Stimulated activated CD8-positive, alpha-beta memory T cell treated with anti-CD3 and anti-CD28 coated beads, Interleukin-4, amount 100 ng/mL, for 1 hour (primary cell): ENCODE measurements at regions not wholly inside any gene's neighbourhood (a gene's known extent, or its start where the extent isn't known, plus 50 kb on each side); places are given as distances from the start of the nearest gene placed in this dataset.
"Not testable (repeated sequence)": the region's sequence is repeated elsewhere in the genome, so short reads cannot be mapped to it uniquely, and the experiment has no call there.

Experiments
- DNase-seq, 2 donors: peaks; one replicate each; pipeline ENCODE4 v3.0.0-alpha.2; 2020; ENCODE audit warnings: low read depth in 2 of 2, low spot score in 1 of 2

- no peak for DNase-seq
Observed at GRCh38 chr6:27096834-27097511, 150.5 kb upstream of the PRSS16 start.

DNA sequence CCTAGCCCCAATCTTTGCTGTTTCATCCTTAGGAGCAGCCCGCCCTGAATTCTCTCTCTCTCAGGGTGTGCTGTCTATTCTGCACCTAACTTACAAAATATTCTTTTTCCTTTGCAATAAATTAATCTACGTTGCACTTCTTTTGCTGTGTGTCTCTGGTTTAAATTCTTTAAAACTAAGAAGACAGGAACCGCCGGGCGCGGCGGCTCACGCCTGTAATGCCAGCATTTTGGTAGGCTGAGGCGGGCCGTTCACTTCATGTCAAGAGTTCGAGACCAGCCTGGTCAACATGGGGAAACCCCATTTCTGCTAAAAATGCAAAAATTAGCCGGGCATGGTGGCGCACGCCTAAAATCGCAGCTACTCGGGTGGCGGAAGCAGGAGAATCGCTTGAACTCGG is 148.5 kb upstream of the PRSS16 start:
- no peak for DNase-seq

DNA sequence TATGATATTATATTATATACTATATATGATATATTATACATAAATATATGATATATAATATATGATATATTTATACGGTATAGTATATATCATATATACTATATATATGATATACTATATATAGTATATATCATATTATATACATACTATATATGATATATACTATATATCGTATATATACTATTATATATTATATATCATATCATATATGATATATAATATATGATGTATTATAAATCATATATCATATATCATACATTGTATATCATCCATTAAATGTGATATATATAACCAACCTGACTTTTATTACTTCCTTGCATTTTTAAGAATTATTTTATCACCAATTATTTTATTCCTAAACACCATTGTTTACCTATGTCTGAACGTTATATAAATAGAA is 146.6 kb upstream of the PRSS16 start:
- no peak for DNase-seq

DNA sequence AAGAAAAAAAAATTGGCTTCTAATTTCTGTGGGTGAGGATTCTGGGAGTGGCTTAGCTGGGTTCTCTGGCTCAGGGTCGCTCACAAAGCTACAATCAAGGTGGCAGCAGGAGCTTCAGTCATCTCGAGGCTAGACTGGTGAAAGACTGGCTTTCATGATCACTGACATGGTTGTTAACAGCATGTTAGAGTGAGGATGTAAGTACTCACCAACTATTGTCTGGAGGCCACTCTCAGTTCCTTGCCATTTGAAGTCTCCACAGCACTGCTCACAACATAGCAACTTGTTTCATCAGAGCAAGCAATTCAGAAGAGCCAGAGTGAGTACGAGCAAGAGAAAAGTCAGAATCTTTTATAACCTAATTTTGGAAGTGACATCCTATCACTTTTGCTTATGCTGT is 145.7 kb upstream of the PRSS16 start:
- no peak for DNase-seq

GRCh38 chr6:27106382-27106781 is 141.1 kb upstream of the PRSS16 start:
- DNase-seq, result no peak

- DNase-seq, result no peak
Observed at GRCh38 chr6:27111743-27112142, 135.8 kb upstream of the PRSS16 start.

DNA sequence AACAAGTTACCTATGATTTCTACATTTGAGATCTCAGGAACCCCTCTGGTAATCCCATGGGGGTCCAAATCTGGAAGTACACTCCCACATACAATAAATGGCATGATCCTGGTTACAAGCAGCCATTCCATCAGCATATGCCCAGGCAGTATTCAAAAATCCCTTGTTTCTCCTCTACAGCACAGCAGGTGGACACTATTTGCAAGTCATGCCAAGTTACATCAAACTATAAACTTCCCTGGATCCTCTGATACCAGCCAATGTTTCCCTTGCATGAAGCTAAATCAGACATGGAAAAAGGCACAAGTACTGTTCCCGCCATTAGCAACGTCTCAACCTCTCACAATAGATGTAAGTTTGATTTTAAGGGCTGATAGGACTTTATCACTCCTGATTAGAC is 134.5 kb upstream of the PRSS16 start:
- DNase-seq, result no peak

- DNase-seq, result no peak
Observed at GRCh38 chr6:27119329-27119728, 128.2 kb upstream of the PRSS16 start.

GRCh38 chr6:27119761-27120160 is 127.7 kb upstream of the PRSS16 start:
- DNase-seq, result no peak

- DNase-seq, result no peak
Observed at GRCh38 chr6:27121640-27122039, 125.9 kb upstream of the PRSS16 start.

- no peak for DNase-seq
Observed at GRCh38 chr6:27124252-27124657, 123.2 kb upstream of the PRSS16 start.

DNA sequence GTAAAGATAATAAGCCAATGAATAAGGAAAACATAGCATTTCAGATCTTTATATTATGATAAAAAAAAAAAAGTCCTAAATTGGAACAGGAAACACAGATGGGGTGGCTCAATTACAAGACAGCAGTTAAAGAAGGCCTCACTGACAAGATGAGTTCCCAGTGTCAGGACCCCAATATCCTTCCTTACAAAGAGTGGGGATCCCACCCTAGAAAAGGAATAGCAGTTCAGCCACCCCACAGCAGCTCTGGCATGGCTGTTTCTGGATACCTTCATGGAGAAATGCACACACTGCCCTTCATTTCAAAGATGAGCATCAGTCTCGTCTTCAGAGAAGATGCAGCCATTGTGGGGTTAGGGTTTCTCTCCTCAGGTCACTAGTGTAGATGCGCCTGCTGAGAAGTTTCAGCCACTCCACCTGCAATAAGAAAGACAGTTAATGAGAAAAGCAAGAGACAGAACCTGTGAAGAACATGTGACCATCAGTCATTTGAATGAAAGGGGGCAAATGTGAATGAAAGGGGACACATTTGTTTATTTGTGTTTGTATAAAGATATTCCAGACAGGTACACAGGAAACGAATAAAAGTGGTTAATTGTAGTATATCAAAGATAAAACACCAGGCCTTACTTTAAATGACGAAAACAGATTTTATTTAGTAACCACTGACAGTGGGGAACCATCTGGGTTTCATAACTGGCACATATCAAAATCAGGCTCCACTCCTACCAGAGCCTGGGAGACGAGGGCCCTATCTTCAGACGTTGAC is 121.3 kb upstream of the PRSS16 start:
- no peak for DNase-seq

- DNase-seq, result peak in 1 of 2 donors; percentile 70
Observed at GRCh38 chr6:27126815-27127537, 120.5 kb upstream of the PRSS16 start.

GRCh38 chr6:27127874-27128273 is 119.6 kb upstream of the PRSS16 start:
- not testable (repeated sequence) for DNase-seq

DNA sequence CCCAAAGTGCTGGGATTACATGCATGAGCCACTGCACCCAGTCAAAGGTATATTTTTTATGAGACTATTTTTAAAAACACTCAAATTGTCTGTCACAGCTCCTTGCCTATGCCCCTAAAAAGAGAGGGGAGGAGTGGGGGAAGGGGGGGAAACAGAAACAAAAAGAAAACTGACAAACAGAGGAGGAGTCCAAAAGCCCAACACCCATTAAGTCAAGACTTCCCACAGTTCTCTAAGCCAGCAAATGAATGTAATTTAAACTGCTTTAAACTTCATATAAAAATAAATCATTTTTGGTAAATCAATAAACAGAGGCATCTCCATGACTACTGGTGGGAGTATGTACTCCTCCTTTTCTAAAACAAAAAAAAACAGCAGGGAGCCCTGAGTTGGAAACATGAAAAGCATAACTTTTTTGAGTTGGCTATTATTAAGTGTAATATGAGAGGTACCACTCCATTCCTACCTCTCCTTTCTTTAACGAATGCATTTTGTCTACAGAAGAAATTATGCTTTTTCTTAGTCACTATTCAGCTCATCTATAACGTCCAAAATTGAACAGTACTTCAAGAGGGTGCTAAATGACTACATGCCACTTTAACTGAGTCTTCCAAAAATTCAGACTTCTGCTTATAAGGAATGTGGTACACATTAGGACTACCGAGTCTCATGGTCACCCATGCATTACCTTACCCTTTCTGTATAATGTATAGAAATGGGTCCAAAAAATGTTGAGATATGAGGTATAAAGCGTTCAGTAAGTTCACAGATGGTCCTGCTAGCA is 119.0 kb upstream of the PRSS16 start:
- no peak for DNase-seq

DNA sequence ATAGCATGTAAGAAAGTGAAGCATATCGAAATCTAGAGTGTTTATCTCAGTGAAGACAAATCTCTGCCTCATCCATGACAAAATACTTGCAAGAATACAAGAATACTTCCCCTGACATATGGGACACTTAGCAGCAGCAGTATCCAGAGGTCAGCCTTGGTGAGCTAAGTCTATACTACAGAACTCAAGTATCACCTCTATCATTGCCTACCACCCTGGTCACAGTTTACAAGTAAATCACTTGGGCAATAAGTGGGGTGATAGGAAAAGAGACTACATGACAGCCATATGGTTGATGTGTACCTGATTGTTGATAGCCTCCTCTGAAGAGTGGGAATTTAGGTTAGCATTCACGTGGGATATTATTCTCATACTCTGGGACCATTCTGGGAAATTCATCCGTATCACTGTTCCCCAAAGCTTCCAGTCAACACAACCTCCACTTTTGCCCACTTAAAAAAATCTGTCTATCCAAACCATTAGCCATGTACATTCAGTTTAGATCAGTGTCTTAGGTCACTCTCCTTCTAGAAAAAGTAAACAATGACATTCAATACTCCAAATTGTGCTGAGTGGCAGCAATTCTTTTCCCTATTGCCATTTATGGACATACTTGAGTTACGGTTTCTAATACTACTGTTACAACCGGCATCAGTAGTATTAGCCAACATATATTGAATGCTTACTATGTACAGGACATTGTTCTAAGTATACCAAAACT is 118.2 kb upstream of the PRSS16 start:
- no peak for DNase-seq

GRCh38 chr6:27129917-27130316 is 117.6 kb upstream of the PRSS16 start:
- no peak for DNase-seq

DNA sequence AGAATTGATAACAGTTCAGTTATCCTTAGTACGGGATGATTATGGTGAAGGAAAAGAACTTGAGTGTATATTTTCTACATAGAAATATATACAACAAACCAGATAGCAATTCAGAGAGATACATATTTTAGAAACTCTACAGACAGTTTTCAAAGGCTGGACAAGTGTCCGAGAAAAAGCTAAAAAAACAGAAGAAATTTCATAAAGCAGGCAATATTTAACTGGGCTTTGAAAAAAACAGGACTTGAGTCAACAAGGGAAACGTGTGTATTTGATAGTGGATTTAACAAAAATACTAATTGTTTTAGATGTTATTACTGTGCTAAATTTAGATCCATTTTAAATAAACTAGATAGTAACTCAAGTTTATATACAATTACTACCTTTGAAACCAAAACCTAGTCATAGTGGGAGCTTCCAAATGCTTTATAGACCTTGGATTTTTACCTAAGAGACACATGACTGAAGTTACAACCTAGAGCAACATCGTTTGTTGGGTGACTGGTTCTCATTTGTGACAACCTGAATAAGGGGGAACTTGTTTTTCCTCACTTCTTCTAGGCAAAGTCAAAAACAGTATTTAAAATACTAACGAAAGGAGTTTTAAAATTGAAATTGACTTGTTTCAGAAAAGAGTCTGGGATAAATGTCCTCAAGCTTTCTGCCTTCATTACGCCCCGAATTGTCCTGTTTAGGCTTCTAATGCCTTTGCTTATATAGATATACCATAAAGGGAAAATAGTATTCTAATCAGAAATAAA is 116.7 kb upstream of the PRSS16 start:
- no peak for DNase-seq

DNA sequence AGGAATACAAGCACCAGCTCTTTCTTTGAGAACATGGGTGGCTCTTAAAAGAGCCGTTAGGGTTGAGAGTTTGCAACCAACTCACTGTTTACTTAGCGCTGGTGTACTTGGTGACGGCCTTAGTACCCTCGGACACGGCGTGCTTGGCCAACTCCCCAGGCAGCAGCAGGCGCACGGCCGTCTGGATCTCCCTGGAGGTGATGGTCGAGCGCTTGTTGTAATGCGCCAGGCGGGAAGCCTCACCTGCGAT is 115.3 kb upstream of the PRSS16 start:
- DNase-seq, result not testable (repeated sequence)
